OCI-LY1 (cell line): ENCODE measurements at regions not wholly inside any gene's neighbourhood (a gene's known extent, or its start where the extent isn't known, plus 50 kb on each side); places are given as distances from the start of the nearest gene placed in this dataset.

Experiments
- H2AFZ ChIP-seq: fragments of 200-600 bp; sonication (generic), shearing (Covaris generic); 2 replicates; pipeline ENCODE4 v1.6.0; 2014; ENCODE audit warnings: antibody characterized with exemption, mild to moderate bottlenecking, low read length
- H3F3A ChIP-seq: fragments of 200-600 bp; sonication (generic), shearing (Covaris generic); 2 replicates; pipeline ENCODE4 v1.6.0; 2014; ENCODE audit warnings: mild to moderate bottlenecking, antibody characterized with exemption, low read length, moderate library complexity; ENCODE audit not compliant: insufficient read depth
- H3K27ac ChIP-seq: fragments of 200-600 bp; sonication (generic); 2 replicates; pipeline ENCODE4 v1.5.1; 2014; ENCODE audit warnings: low read length, mixed run types, mild to moderate bottlenecking, low read depth; ENCODE audit not compliant: poor library complexity, severe bottlenecking
- H3K27me3 ChIP-seq: fragments of 200-600 bp; sonication (generic); 2 replicates; pipeline ENCODE4 v1.6.0; 2014; ENCODE audit warnings: antibody characterized with exemption, mild to moderate bottlenecking, low read length, moderate library complexity; ENCODE audit not compliant: insufficient read depth
- H3K36me3 ChIP-seq: fragments of 200-600 bp; sonication (generic); 2 replicates; pipeline ENCODE4 v1.6.1; 2014; ENCODE audit warnings: mild to moderate bottlenecking, antibody characterized with exemption, low read length, moderate library complexity, mixed read lengths; ENCODE audit not compliant: insufficient read depth
- H3K4me1 ChIP-seq: fragments of 200-600 bp; sonication (generic); 2 replicates; pipeline ENCODE4 v1.5.1; 2014; ENCODE audit warnings: mild to moderate bottlenecking, low read length, moderate library complexity; ENCODE audit not compliant: insufficient read depth, severe bottlenecking
- H3K4me2 ChIP-seq: fragments of 200-600 bp; sonication (generic), shearing (Covaris generic); 2 replicates; pipeline ENCODE4 v1.6.1; 2014; ENCODE audit warnings: low read length
- H3K4me3 ChIP-seq: fragments of 200-600 bp; sonication (generic); 2 replicates; pipeline ENCODE4 v1.5.1; 2014; ENCODE audit warnings: low read length, low read depth, mild to moderate bottlenecking, mixed read lengths; ENCODE audit not compliant: poor library complexity, severe bottlenecking
- H3K79me2 ChIP-seq: fragments of 200-600 bp; shearing (Covaris generic); 2 replicates; pipeline ENCODE4 v1.6.1; 2016; ENCODE audit warnings: mixed run types, low read length, mixed read lengths; ENCODE audit not compliant: insufficient read depth
- H3K9ac ChIP-seq: fragments of 200-600 bp; sonication (generic), shearing (Covaris generic); 2 replicates; pipeline ENCODE4 v1.6.1; 2014; ENCODE audit warnings: mild to moderate bottlenecking, low read length, mixed read lengths
- H3K9me2 ChIP-seq: fragments of 200-600 bp; sonication (generic), shearing (Covaris generic); 2 replicates; pipeline ENCODE4 v1.6.1; 2014; ENCODE audit warnings: low read depth, mild to moderate bottlenecking, low read length, mixed read lengths
- H3K9me3 ChIP-seq: fragments of 200-600 bp; shearing (Covaris generic); 2 replicates; pipeline ENCODE4 v1.6.1; 2014; ENCODE audit warnings: low read length, mixed read lengths
- H4K20me1 ChIP-seq: fragments of 200-600 bp; sonication (generic), shearing (Covaris generic); 2 replicates; pipeline ENCODE4 v1.6.0; 2016; ENCODE audit warnings: mild to moderate bottlenecking, low read length; ENCODE audit not compliant: insufficient read depth
- CTCF ChIP-seq: fragments of 200-600 bp; sonication (generic), shearing (Covaris generic); IDR thresholded peaks from 2 replicates; pipeline ENCODE4 v1.5.1; 2017; ENCODE audit warnings: mild to moderate bottlenecking, antibody characterized with exemption, low read length, moderate library complexity, mixed read lengths
- EZH2 ChIP-seq: fragments of 200-600 bp; sonication (generic), shearing (Covaris generic); IDR thresholded peaks from 2 replicates; pipeline ENCODE4 v1.8.0; 2017; ENCODE audit warnings: borderline replicate concordance, mixed run types, mild to moderate bottlenecking, antibody characterized with exemption, low read length, moderate library complexity, mixed read lengths

- no peaks in the 10 kb centered on the region for H3F3A ChIP-seq
Measured at GRCh38 chr11:110371084-110371483, 58.7 kb upstream of the FDX1 start.

GRCh38 chr11:110373051-110373702 is 56.6 kb upstream of the FDX1 start:
- TF ChIP-seq CTCF: no peak
- no peak for TF ChIP-seq EZH2
- Histone ChIP-seq H3K27me3 (no peaks in the 10 kb centered on the region), H3K9me3 (no peaks in the 10 kb centered on the region), H3K36me3 (no peaks in the 10 kb centered on the region), H3K9ac (no peak overlapping the region), H3K4me2 (no peak overlapping the region), H2AFZ (no peak overlapping the region), H3K79me2 (no peaks in the 10 kb centered on the region), H3F3A (no peaks in the 10 kb centered on the region), H3K4me1 (peaks cover 11% of the 10 kb centered on the region), H3K4me3 (no peak overlapping the region), H3K27ac (no peak overlapping the region), H4K20me1 (no peaks in the 10 kb centered on the region), H3K9me2 (no peaks in the 10 kb centered on the region)

More at GRCh38 chr11:110371084-110371483, 58.7 kb upstream of the FDX1 start:
- Histone ChIP-seq H3K9ac (no peak overlapping the region), H3K4me1 (no peaks in the 10 kb centered on the region), H3K27me3 (no peaks in the 10 kb centered on the region), H3K4me3 (no peak overlapping the region), H4K20me1 (no peaks in the 10 kb centered on the region), H2AFZ (no peak overlapping the region), H3K27ac (no peak overlapping the region), H3K9me3 (no peaks in the 10 kb centered on the region), H3K4me2 (no peak overlapping the region), H3K79me2 (no peaks in the 10 kb centered on the region), H3K36me3 (no peaks in the 10 kb centered on the region), H3K9me2 (no peaks in the 10 kb centered on the region)
- TF ChIP-seq CTCF (no peak), EZH2 (no peak)

- no peak overlapping the region for H3K27ac ChIP-seq
- no peak for TF ChIP-seq CTCF
- no peak for TF ChIP-seq EZH2
- H3K36me3 ChIP-seq: no peaks in the 10 kb centered on the region
- H3K4me2 ChIP-seq: no peak overlapping the region
- no peak overlapping the region for H3K9ac ChIP-seq
- no peaks in the 10 kb centered on the region for H3K9me2 ChIP-seq
- H3K4me1 ChIP-seq: peaks cover 11% of the 10 kb centered on the region
- H3K4me3 ChIP-seq: no peak overlapping the region
- no peaks in the 10 kb centered on the region for H3F3A ChIP-seq
- no peak overlapping the region for H2AFZ ChIP-seq
- H4K20me1 ChIP-seq: no peaks in the 10 kb centered on the region
- no peaks in the 10 kb centered on the region for H3K79me2 ChIP-seq
- no peaks in the 10 kb centered on the region for H3K9me3 ChIP-seq
- H3K27me3 ChIP-seq: no peaks in the 10 kb centered on the region
Measured at GRCh38 chr11:110374921-110375320, 54.8 kb upstream of the FDX1 start.
